T-helper 2 cell (primary cell): ENCODE measurements at regions not wholly inside any gene's neighbourhood (a gene's known extent, or its start where the extent isn't known, plus 50 kb on each side); places are given as distances from the start of the nearest gene placed in this dataset.

ENCODE experiments used
- DNase-seq, 5 experiments: peaks; one replicate each; pipeline versions ENCODE4 v3.0.0 to v3.0.0-alpha.2; 2012 to 2022

DNA sequence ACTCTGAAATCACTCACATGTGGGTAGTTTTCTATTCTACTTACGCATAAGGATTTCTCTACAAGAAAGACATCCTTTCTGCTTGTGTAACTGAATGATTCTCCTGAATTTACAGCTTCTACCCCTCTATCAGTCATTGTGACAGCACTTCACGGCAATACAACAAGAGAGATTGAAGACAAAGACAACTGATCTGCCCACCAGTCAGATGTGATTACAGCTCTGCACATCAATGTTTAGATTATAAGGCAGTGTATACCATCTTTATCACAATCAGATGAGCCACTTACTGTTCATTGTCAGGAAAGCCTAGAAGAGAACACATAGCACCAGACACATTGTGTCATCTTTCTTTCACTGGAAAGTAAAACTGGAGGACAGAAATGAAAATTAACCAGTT lies 324.4 kb downstream of the CENPC start:
- no peak for DNase-seq

DNA sequence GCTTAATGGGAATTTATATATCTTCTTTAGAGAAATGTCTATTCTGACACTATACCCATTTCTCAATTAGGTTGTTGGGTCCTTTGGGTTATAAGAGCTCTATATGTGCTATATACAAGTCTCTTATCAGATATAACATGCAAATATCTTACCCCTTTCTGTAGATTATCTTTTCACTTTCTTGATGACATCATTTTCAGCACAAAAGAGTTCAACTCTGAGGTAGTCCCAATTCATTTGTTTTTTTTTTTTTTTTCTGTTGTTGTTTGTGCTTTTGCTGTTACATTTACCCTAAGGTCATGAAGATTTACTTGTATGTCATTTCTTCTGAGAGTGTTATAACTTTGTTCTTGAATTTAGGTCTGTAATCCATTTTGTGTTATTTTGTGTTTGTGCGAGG lies 326.4 kb downstream of the CENPC start:
- no peak for DNase-seq

- DNase-seq = no peak
Observed at GRCh38 chr4:67207941-67208441, 337.3 kb downstream of the CENPC start.

DNA sequence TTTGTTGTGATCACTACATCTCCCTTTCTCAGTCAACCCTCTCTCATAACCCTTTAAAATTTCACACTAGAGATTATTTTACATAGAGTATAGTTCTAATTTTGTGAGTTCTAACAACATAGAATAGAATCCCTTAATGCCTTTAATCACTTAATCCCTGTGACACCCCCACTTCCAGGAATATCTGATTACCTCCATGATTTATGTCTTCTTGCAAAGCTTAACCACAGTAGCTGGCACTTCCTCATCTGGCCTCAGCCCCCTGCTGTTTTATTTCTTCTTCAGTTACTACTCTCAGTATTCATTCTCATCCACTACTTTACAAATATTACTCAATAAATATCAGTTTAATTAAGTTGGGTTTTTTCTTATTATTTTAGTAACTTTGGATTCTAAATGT lies 340.9 kb downstream of the CENPC start:
- DNase-seq = no peak

DNA sequence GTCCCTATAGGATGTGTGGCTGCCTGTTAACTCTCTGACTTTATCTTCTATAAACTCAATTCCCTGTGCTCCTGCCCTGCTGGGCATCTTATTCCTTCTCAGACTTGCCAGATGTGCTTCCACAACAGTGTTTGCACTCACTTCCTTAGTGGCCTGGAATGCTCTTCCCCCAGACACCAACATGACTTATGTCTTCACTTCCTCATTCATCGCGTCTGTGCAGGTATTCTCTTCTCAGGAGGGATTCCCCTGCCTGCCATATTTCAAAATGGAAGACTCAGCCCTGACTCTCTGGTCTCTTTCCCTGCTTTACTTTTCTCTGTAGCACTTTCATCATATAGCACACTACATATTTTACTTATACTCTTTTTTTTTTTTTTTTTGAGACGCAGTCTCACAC lies 344.0 kb downstream of the CENPC start:
- DNase-seq = no peak

DNA sequence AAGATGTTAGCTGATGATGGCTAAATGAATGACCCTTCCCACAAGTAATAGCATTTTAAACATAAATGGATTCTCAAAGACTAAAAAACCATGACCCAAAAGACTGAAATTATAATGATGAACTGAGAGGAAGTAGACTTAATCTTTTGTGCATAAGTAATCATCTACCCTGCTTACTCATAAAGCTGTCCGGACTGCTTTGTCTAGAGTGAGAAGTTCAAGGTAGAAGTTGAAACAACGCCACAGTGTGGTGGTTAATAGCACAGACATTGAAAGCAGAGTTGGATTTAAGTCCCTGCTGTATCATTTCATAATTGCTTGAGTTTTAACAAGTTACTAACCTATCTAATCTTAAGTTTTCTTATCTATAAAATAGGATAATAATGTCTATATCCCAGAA lies 346.6 kb downstream of the CENPC start:
- DNase-seq = peak in 1 of 5 experiments; percentile 16

GRCh38 chr4:67167849-67168248 lies 377.5 kb downstream of the CENPC start:
- DNase-seq = no peak

DNA sequence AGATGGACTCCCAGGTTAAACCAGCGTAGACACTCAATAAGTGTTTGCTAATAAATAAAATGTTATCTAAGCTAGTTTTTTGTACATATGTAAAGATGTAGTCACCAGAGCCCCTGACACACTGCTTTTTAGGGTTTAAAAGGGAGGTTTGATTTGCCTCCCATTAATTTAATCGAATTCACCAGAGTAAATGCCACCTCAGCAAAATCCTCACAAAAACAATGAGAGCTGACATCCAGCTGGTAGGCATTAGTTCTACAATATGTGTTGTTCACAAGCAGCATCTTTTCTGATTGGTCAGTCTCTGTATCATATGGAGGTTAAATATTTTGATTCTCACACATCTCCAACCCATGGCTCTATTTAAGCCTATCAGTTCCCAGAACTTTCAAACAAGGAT lies 382.6 kb downstream of the CENPC start:
- no peak for DNase-seq

- DNase-seq = no peak
Observed at GRCh38 chr4:67161311-67161710, 384.0 kb downstream of the CENPC start.

GRCh38 chr4:67160394-67160793 lies 384.9 kb downstream of the CENPC start:
- DNase-seq = peak in 1 of 5 experiments; percentile 67

- DNase-seq = no peak
Observed at GRCh38 chr4:67158666-67159065, 386.6 kb downstream of the CENPC start.

- DNase-seq = no peak
Observed at GRCh38 chr4:67152976-67153375, 392.3 kb downstream of the CENPC start.

- no peak for DNase-seq
Observed at GRCh38 chr4:67151376-67152343, 393.6 kb downstream of the CENPC start.

- DNase-seq = no peak
Observed at GRCh38 chr4:67141586-67141985, 403.7 kb downstream of the CENPC start.

DNA sequence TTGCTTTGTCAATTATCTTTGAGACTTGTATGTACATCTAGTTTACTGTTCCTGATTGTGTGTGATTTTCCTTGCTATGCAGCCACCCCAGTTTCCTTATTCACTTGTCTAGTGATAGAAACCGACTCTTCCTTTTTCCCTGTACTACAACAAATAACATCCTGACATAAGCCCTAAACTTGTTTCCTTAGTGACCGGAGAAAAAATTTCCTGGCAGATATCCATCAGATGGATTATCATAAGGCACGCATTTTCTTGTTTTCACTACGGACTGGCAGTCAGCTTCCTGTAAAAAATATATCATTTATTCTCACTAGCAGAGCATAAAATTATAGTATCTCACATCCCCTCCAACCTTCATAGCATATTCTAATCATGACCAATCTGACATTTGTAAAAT lies 410.7 kb downstream of the CENPC start:
- DNase-seq = no peak

- DNase-seq = no peak
Observed at GRCh38 chr4:67133162-67133561, 412.1 kb downstream of the CENPC start.

DNA sequence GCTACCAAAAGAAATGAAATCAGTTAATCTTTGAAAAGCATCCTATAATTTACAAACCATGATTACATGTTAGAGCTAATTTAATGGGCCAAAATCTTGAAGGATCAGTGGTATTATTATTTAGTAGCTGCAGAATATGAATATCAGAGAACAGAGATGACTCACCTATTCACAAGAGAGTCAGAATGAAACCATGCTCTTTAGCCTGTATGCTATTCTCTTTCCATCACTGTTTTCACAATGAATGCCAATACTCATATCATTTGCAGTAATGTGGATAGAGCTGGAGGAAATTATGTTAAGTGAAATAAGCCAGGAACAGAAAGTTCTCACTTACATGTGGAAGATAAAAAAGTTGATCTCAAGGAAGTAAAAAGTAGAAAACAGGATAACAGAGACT lies 414.1 kb downstream of the CENPC start:
- peak in 1 of 5 experiments; percentile 54 for DNase-seq

DNA sequence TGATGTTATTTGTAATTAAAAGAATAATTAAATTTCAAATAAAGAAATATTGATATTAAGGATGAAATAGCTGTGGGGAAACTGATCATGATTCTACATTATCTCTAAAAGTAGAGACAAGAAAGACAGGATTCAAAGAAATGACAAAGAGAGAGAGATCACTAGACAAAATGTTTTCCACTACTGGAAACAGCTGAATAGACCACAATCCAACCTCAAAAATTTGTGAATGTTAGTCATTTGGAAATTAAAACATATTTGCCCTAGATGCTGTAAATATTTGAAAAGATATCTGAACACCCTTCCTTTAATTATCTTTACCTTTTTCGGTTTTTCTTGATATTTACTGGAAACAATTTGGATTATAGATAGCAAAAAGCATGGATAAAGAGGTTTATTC lies 414.9 kb downstream of the CENPC start:
- no peak for DNase-seq

- DNase-seq = no peak
Observed at GRCh38 chr4:67126570-67126969, 418.7 kb downstream of the CENPC start.

GRCh38 chr4:67125636-67126514 lies 419.4 kb downstream of the CENPC start:
- DNase-seq = no peak

DNA sequence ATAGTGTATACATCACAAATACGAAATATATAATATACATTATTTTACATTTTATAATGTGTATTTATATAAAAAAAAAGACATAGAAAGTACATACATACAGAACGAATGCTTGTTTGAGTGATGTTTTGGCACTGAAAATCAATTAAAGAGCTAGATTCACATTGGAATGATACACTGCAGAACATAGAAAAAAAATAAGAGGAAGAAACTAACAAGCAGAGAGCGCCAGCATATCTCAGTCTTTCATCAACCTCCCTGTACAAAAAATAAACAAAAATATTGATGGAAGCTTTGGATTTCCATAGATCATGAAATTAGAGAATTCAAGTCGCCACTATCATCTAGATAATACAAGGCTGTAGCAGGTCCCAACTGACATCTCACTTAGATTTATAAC lies 420.6 kb downstream of the CENPC start:
- DNase-seq = no peak

DNA sequence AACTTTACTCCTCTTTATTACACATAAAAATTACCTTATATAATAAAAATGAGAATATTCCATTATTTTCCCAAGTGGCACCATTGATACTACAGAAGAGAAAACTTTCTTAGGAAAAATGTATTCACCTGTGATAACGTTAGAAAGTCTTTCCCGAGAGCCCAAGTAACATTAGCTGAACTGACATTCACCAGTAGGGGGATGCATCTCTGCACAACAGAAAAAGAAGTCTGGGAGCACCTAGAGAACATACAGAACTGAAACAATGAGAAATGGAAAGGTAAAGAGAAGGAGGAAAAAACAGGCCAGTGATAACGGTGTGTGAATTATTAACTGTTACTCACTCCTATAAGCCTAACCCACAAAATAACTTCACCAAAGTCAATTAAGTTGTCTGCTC lies 423.3 kb downstream of the CENPC start:
- no peak for DNase-seq

GRCh38 chr4:67120369-67120768 lies 424.9 kb downstream of the CENPC start:
- DNase-seq = no peak
